ENCODE measurements at regions not wholly inside any gene's neighbourhood (a gene's known extent, or its start where the extent isn't known, plus 50 kb on each side); places are given as distances from the start of the nearest gene placed in this dataset.

- DNase-seq (ENCODE audit: low spot score) = no peak
These were observed 203.3 kb downstream of the PTPRU start for GRCh38 chr1:29439615-29440014.

GRCh38 chr1:29438991-29439390 is 202.7 kb downstream of the PTPRU start:
- DNase-seq (ENCODE audit: low spot score) = no peak

DNA sequence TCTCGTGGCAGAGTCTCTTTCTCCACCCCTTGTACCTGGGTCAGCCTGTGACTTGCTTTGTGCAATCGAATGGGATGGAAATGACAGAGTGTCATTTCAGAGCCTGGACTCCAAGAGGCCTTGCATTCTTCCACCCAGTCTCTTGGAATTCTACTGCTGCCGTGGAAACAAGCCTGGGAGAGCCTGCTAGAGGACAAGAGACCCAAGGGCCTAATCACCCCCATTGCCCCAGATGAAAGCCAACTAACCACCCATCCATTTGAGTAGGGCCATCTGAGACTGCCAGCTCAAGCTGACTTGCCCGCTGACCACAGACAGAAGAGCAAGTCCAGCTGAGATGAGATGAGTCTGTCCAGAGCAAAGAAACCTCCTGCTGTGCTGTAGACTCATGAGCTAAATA is 201.6 kb downstream of the PTPRU start:
- no peak for DNase-seq (ENCODE audit: low spot score)

DNA sequence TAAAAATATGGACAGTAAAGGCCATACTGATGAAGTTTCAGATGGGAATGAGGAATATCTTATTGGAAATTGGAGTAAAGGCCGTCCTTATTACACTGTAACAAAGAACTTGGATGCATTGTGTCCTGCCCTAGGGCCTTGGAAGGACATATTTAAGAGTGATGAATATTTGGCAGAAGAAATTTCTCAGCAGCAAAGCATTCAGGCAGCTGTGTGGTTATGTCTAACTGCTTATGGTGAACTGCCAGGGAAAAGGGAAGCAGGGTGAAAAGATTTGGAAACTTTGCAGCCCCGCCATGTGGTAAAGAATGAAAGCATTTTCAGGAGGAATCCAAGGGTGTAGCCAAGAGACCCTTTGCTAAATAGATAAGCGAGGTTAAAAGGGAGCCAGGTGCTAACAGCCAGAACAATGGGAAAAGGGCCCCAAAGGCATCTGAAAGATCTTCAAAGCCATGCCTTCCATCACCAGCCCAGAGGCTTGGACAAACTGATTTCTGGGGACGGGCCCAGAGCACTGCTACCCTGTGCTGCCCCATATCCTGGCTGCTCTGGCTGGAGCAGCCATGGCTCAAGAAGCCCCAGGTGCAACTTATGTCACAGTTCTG is 200.0 kb downstream of the PTPRU start:
- no peak for DNase-seq (ENCODE audit: low spot score)

- DNase-seq (ENCODE audit: low spot score) = no peak
These were observed 197.5 kb downstream of the PTPRU start for GRCh38 chr1:29433830-29434229.

- DNase-seq (ENCODE audit: low spot score) = no peak
These were observed 194.8 kb downstream of the PTPRU start for GRCh38 chr1:29431138-29431537.

GRCh38 chr1:29429656-29430055 is 193.3 kb downstream of the PTPRU start:
- no peak for DNase-seq (ENCODE audit: low spot score)

DNA sequence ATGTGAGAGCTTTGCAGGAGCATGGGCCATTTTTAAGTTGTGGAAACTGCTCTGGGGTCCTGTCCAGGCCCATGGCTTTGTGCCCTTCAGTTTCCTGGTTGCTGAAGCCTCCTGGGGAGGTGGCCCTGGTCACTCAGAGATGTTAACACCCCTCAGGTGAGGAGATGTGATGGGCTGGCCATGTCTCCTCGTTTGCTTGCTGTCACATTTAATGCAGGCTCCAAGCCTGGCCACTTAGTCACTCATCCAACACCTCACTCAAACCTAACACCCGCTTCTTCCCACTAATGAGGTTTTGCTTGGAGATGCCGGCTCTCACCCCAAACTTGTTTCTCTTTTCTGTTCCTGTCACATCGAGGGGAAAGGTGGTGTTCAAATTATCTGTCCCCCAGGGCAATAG is 192.7 kb downstream of the PTPRU start:
- DNase-seq (ENCODE audit: low spot score) = no peak

- no peak for DNase-seq (ENCODE audit: low spot score)
These were observed 191.9 kb downstream of the PTPRU start for GRCh38 chr1:29428280-29428615.

DNA sequence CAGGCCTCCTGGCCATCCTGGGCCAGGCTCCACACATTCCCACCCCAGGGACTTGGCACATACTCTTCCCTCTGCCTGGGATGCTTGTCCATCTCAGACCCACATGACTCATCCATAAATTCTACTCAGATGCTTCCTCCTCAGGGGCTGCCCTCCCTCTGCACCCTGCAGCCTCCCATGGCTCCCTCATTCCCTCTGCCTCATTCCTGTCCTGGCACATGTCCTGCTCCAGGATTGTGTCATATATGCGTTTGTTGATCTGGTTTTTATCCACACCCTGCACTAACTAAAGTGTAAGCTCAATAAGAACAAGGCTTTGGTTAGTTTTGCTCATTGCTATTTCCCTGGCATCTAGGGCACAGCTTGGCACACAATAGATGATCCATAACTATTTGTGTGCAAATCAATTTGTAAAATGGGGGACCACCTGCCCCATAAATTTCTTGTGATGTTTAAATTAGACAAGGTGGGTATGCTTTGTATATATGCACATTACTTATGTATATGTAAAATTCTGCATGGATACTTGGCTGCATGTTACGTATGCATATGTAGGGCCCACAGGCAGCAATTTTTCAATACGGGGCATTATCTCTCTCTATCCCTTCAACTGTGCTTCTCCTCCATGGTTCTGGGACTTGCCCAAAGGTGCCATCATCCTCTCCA is 191.4 kb downstream of the PTPRU start:
- DNase-seq (ENCODE audit: low spot score) = no peak

- no peak for DNase-seq (ENCODE audit: low spot score)
These were observed 190.5 kb downstream of the PTPRU start for GRCh38 chr1:29426701-29427279.

GRCh38 chr1:29425631-29426030 is 189.3 kb downstream of the PTPRU start:
- no peak for DNase-seq (ENCODE audit: low spot score)

DNA sequence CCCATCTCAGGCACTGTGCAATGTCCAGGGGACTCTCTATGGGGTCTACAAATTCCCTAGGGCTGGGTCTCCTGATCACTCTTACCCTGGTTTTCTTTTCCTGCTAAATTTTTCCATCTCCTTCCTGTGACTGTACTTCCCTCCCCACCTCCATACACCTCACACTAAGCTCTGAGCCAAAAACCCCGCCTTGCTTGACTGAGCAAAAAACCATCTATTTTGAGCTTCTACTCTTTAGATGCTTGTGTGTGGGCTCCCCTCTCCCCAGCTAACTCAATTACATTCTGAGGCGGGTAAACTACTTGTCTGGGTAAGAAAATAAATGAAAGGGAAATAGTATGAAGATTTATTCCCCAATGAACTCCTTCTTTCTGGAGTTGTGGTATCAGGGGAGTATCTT is 187.9 kb downstream of the PTPRU start:
- DNase-seq (ENCODE audit: low spot score) = no peak

DNA sequence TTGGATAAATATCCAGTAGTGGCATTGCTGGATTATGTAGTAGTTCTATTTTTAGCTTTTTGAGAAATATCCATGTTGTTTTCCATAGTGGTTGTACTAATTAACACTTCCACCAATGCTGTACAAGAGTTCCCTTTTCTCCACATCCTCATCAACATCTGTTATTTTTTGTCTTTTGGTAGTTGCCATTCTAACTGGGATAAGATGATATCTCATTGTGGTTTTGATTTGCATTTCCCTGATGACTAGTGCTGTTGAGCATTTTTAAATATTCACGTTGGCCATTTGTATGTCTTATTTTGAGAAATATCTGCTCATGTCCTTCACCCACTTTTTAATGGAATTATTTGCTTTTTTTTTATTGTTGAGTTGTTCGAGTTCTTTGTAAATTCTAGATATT is 183.9 kb downstream of the PTPRU start:
- no peak for DNase-seq (ENCODE audit: low spot score)

DNA sequence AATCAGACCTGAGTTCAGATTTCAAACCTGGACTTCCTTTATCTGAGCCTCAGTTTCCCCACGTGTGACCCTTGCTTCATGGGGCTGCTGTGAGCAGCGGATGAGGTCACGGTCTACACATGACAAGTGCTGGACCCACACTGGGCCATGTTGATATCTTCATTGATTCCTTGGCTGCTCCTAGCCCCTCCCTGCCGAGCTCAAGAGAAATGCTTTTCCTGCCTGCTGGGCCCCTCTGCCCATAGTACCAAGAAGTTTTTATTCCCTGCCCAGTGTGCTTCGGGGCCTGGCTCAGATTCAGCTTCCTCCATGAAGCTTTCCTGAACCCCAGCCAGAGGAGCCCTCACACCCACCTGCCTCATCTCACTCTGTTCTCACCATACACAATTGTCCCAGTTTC is 181.6 kb downstream of the PTPRU start:
- DNase-seq (ENCODE audit: low spot score) = no peak

DNA sequence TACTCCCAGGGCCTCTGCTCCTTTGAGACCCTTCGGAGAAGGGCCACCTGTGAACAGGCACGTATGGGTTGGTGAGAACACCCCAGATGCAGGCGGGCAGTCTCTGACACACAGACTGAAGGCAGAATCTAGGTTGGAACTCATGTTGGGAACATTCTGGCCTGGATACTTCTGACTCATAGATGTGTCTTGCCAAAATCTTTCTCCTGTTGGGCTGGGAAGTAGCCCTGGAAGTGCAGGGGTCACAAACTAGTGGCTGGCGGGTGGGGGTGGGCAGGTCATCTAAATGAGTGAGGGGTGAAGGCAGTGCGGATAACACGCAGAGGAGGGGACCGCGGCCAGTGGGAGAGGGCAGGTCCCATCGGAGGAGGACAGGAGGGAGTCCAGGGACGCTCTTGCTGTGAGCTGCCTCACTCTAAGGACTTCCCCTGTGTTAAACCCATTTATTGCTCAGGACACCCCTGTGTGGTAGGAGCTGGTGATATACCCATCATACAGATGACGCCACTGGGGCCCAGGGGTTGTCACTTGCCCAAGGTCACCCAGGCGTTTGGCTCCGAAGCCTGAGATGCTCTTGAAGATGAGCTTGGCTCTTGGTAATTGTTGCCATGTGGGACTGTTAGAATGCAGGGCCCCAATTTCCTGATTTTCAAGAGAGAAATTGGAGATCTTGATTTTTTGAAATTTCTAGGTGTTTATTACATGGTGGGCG is 181.0 kb downstream of the PTPRU start:
- DNase-seq (ENCODE audit: low spot score) = no peak

DNA sequence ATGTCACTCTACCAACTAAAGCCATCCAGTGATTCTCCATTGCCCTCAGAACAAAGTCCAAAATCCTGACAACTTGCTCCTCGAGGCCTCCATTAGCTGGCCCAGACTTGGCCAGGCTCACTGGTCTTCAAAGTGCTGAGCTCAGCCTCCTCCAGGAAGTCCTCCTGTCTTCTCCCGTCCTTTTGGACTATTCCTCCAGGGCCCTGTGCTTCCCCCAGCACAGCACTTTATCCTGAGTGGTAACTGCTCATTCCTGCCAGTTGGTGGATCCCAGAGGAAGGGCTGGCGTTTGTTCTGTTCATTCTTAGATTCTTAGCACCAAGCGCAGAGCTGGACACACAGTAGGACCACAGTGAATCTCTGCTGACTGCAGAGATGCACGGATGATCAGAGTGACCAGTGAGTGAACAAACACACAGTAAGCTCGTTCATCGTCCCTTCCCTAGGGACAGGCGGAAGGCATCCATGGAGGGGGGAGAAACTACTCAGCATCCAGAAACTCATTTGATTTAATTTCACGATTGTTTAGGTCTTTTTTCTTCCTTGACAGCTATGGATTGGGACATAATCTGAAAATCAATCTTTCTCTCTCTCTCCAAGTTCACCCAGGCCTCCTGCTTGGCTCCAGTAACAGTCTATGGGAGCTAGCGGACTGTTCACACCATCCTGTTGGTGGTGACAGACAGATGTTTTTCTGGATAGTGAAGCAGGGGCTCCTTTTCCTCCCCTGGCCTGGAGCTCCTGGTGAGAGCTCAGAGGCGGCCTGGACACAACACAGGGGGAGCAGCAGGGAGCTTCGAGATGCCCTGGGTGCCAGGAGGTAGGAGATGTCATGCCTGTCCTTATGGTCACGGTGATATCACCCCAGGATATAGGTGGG is 180.2 kb downstream of the PTPRU start:
- DNase-seq (ENCODE audit: low spot score) = no peak

- no peak for DNase-seq (ENCODE audit: low spot score)
These were observed 179.5 kb downstream of the PTPRU start for GRCh38 chr1:29415861-29416260.

DNA sequence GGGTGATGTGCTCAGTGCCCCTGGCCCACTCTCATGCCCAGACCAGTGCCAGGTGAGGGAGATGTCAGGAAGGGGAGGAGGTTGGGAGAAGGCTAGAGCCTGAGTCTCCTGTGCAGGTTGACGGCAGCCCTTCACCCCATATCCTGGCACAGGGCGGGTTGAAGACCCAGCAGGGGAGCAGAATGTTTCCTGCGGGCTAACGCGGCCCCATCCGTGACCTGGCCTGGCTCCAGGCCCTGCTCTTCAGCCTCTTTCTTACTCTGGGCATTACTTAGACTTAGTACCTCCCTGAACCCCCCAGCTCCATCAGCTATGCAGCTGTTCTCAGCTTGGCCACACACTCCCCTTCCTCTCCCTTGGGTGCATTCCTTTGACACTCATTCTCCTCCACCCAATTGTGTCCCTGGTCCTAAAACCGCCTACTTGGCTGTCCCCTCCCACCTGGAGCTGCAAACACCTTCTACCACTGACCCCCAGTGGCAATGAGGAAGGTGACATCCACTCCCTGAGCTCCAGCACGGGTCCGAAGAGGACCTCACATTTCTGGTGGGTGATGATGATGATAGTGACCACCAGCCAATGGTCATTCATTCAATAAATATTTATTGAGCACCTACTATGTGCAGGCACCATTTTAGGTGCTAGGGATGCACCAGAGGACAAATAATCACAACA is 179.0 kb downstream of the PTPRU start:
- no peak for DNase-seq (ENCODE audit: low spot score)

DNA sequence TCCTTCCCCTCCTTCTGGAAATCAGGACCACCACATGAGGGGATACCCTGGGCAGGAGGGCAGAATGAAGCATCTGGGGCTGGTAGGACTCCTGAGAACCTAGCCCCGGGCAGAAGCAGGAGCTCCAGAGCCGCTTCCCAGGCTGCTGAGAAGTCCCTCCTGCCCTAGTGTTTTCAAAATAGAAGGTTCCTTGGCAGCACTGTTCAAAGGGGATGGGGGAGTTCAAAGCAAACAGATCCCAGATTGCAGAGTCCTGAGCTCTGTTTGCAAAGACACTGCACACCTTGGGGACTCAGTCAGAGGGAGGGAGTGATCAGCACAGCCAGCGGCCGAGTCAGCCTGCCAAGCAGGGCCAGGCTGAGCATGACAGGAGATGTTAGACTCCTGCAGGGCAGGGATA is 177.8 kb downstream of the PTPRU start:
- no peak for DNase-seq (ENCODE audit: low spot score)

GRCh38 chr1:29413661-29414060 is 177.3 kb downstream of the PTPRU start:
- no peak for DNase-seq (ENCODE audit: low spot score)

- DNase-seq (ENCODE audit: low spot score) = no peak
These were observed 176.3 kb downstream of the PTPRU start for GRCh38 chr1:29412591-29412990.
